ENCODE measurements at regions not wholly inside any gene's neighbourhood (a gene's known extent, or its start where the extent isn't known, plus 50 kb on each side); places are given as distances from the start of the nearest gene placed in this dataset.

DNA sequence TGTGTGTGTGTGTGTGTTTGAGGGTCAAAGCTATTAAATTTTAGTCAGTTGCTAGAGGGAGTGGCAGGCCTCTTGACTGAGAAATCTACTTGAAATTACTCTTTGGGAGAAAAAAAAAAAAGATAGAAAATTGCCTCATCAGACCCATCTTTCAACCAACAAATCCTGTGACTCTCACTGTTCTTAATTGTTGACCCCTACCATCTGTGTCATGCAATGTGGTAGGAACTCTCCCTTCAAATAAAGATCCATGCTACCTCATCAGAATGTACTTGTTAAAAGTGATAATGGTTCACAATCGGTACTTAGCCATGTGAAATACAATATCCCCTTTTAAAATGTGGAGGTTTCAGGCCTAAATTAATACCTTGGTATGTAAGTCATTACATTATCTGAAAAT is 670.8 kb upstream of the FANCL start:
- TF ChIP-seq, protein P1, sequence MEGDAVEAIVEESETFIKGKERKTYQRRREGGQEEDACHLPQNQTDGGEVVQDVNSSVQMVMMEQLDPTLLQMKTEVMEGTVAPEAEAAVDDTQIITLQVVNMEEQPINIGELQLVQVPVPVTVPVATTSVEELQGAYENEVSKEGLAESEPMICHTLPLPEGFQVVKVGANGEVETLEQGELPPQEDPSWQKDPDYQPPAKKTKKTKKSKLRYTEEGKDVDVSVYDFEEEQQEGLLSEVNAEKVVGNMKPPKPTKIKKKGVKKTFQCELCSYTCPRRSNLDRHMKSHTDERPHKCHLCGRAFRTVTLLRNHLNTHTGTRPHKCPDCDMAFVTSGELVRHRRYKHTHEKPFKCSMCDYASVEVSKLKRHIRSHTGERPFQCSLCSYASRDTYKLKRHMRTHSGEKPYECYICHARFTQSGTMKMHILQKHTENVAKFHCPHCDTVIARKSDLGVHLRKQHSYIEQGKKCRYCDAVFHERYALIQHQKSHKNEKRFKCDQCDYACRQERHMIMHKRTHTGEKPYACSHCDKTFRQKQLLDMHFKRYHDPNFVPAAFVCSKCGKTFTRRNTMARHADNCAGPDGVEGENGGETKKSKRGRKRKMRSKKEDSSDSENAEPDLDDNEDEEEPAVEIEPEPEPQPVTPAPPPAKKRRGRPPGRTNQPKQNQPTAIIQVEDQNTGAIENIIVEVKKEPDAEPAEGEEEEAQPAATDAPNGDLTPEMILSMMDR (IDR thresholded peaks at IDR 0.05): no peak
- TF ChIP-seq POLR2A (IDR thresholded peaks at IDR 0.05): no peak
